Testis (tissue), 2 donors: ENCODE measurements at regions not wholly inside any gene's neighbourhood (a gene's known extent, or its start where the extent isn't known, plus 50 kb on each side); places are given as distances from the start of the nearest gene placed in this dataset.

Experiments used
- DNase-seq: peaks from one replicate; pipeline ENCODE4 v3.0.0-alpha.2; 2019
- H3K27ac ChIP-seq, 2 donors: fragments of 200-600 bp; sonication (generic); one replicate each; pipeline ENCODE4 v1.5.1; 2019
- H3K27me3 ChIP-seq: fragments of 200-600 bp; sonication (generic); one replicate; pipeline ENCODE4 v1.5.1; 2019
- H3K36me3 ChIP-seq: fragments of 200-600 bp; sonication (generic); one replicate; pipeline ENCODE4 v1.5.1; 2017; ENCODE audit warnings: low read depth; ENCODE audit errors: missing control alignments
- H3K4me1 ChIP-seq: fragments of 200-600 bp; sonication (generic); one replicate; pipeline ENCODE4 v1.5.1; 2019
- H3K4me3 ChIP-seq, 2 donors: fragments of 200-600 bp; sonication (generic); one replicate each; pipeline ENCODE4 v1.5.1; 2017 to 2019
- H3K9me3 ChIP-seq: fragments of 200-600 bp; sonication (generic); one replicate; pipeline ENCODE4 v1.5.1; 2017
- CTCF ChIP-seq, 3 experiments: fragments of 450-650 bp in 2 of 3; fragments of 200-600 bp in 1 of 3; sonication (generic) in 1 of 3; IDR thresholded peaks; one replicate each; pipeline ENCODE4 v1.5.1; 2016 to 2019; ENCODE audit warnings: antibody characterized with exemption in 3 of 3, mild to moderate bottlenecking in 2 of 3, moderate library complexity in 1 of 3
- POLR2A ChIP-seq: fragments of 450-650 bp; IDR thresholded peaks from one replicate; pipeline ENCODE4 v1.6.1; 2017; ENCODE audit warnings: antibody characterized with exemption, mild to moderate bottlenecking, moderate library complexity
- WGBS, 2 donors: methylation state at CpG; one replicate each; pipeline ENCODE4 v1.1.5; 2018; 5-methylcytosine and 5-hydroxymethylcytosine counted together
- intact Hi-C: fragments of 100-400 bp; cut with DNase I; formaldehyde crosslinking; loops from one replicate; pipeline ENCODE4 v1.15.1; 2023; ENCODE audit warnings: low total_unique reads

GRCh38 chr18:30694773-30695172 lies 347.8 kb downstream of the DSC3 start:
- Histone ChIP-seq H3K27me3 (no peaks in the 10 kb centered on the region), H3K4me3 (no peak overlapping the region), H3K4me1 (no peaks in the 10 kb centered on the region), H3K36me3 (no peaks in the 10 kb centered on the region), H3K9me3 (no peaks in the 10 kb centered on the region), H3K27ac (no peak overlapping the region)
- 94 to 95% methylated on average over 3 of the region's 3 CpGs for WGBS, 2 donors
- TF ChIP-seq POLR2A (no peak), CTCF (IDR thresholded peaks at IDR 0.05) (no peak)
- intact Hi-C loops = no loop called here
- no peak for DNase-seq

DNA sequence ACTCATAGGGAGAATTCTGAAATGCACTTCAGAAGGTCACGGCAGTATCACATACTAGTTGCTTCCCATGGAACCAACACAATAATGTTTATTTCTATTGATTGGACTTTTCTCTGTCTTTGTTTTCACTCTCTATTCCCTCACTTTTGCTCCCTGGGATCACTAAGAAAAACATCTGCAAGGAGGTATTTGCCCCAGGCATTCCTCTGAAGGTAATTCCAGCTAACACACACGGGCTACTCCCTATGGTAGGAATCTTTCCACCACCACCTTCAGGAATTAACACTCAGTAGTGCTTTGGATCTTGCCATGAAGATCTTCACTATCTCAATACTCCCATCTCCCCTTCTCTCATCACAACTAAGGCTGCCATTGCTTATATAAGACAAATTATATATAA lies 353.3 kb downstream of the DSC3 start:
- intact Hi-C loops = no loop called here
- Histone ChIP-seq H3K27me3 (no peaks in the 10 kb centered on the region), H3K27ac (no peak overlapping the region), H3K9me3 (no peaks in the 10 kb centered on the region), H3K4me3 (no peak overlapping the region), H3K4me1 (no peaks in the 10 kb centered on the region), H3K36me3 (no peaks in the 10 kb centered on the region)
- WGBS, 2 donors = 83 to 91% methylated on average over 2 of the region's 2 CpGs
- TF ChIP-seq CTCF (IDR thresholded peaks at IDR 0.05) = no peak
- TF ChIP-seq POLR2A = no peak
- no peak for DNase-seq

- no peak overlapping the region for H3K4me3 ChIP-seq
- no peak overlapping the region for H3K27ac ChIP-seq
- H3K27me3 ChIP-seq = no peaks in the 10 kb centered on the region
- no peaks in the 10 kb centered on the region for H3K4me1 ChIP-seq
- no peak for TF ChIP-seq CTCF (IDR thresholded peaks at IDR 0.05)
- no peak for TF ChIP-seq POLR2A
- no peaks in the 10 kb centered on the region for H3K9me3 ChIP-seq
- no peaks in the 10 kb centered on the region for H3K36me3 ChIP-seq
- 83 to 93% methylated on average over 2 of the region's 2 CpGs for WGBS, 2 donors
- no peak for DNase-seq
- intact Hi-C loops = no loop called here
Measured at GRCh38 chr18:30687501-30687900, 355.0 kb downstream of the DSC3 start.

- no peaks in the 10 kb centered on the region for H3K36me3 ChIP-seq
- WGBS, 2 donors = 67 to 73% methylated on average over 3 of the region's 3 CpGs
Measured at GRCh38 chr18:30684825-30685481, 357.6 kb downstream of the DSC3 start.

More at GRCh38 chr18:30684825-30685481, 357.6 kb downstream of the DSC3 start:
- no peak overlapping the region for H3K27ac ChIP-seq
- H3K27me3 ChIP-seq = no peaks in the 10 kb centered on the region
- TF ChIP-seq CTCF (IDR thresholded peaks at IDR 0.05) (no peak), POLR2A (no peak)
- no peak overlapping the region for H3K4me3 ChIP-seq
- H3K4me1 ChIP-seq = no peaks in the 10 kb centered on the region
- DNase-seq = no peak
- no peaks in the 10 kb centered on the region for H3K9me3 ChIP-seq
- intact Hi-C loops = no loop called here
